Progenitor cell of endocrine pancreas (in vitro differentiated cells): ENCODE measurements at regions not wholly inside any gene's neighbourhood (a gene's known extent, or its start where the extent isn't known, plus 50 kb on each side); places are given as distances from the start of the nearest gene placed in this dataset.

Experiments
- DNase-seq: peaks from one replicate; pipeline ENCODE4 v3.0.0; 2021; ENCODE audit warnings: low spot score; ENCODE audit not compliant: unreplicated experiment
- H3K27ac Mint-ChIP-seq: 2 replicates; pipeline ENCODE4 v1.8.0; 2021; ENCODE audit warnings: mild to moderate bottlenecking, moderate library complexity, mixed read lengths
- H3K27me3 Mint-ChIP-seq: 2 replicates; pipeline ENCODE4 v1.8.0; 2021; ENCODE audit warnings: mixed read lengths
- H3K36me3 Mint-ChIP-seq: 2 replicates; pipeline ENCODE4 v1.8.0; 2022; ENCODE audit warnings: mixed read lengths; ENCODE audit not compliant: insufficient read depth
- H3K4me1 Mint-ChIP-seq: 2 replicates; pipeline ENCODE4 v1.8.0; 2021; ENCODE audit warnings: low read depth, mixed read lengths
- H3K4me3 Mint-ChIP-seq: 2 replicates; pipeline ENCODE4 v1.8.0; 2021; ENCODE audit warnings: low read depth, mild to moderate bottlenecking, moderate library complexity, mixed read lengths
- H3K9me3 Mint-ChIP-seq: 2 replicates; pipeline ENCODE4 v1.8.0; 2021; ENCODE audit warnings: low read depth, mixed read lengths
- CTCF ChIP-seq: fragments of 200-600 bp; sonication (generic); IDR thresholded peaks from one replicate; pipeline ENCODE4 v1.5.0; 2021; ENCODE audit warnings: antibody characterized with exemption, mild to moderate bottlenecking; ENCODE audit not compliant: unreplicated experiment

GRCh38 chr11:21625982-21626381 is 566.9 kb upstream of the ANO5 start:
- H3K9me3 Mint-ChIP-seq: no peaks in the 10 kb centered on the region
- no peak for DNase-seq
- H3K4me1 Mint-ChIP-seq: peaks cover 2% of the 10 kb centered on the region
- H3K27ac Mint-ChIP-seq: no peak overlapping the region
- no peaks in the 10 kb centered on the region for H3K27me3 Mint-ChIP-seq
- no peaks in the 10 kb centered on the region for H3K36me3 Mint-ChIP-seq
- TF ChIP-seq CTCF: no peak
- no peak overlapping the region for H3K4me3 Mint-ChIP-seq

DNA sequence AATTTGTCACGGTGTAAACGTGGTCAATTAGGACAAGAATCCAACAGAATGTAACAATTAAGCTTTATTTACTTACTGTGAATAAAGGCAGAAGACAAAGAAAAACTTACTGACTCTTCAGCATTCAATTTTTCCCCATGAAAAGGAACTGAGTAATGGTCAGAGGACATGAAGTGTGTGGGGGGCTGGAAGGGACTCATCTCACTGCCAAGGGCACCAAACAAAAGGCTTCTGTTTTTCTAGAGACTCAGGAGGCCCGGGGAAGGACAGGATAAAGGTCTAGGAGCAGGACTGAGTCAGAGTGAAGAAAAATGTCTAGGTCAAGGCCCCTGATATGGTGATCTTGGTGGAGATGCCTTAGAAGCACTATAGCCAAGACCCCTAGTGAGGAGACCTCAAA is 564.2 kb upstream of the ANO5 start:
- Mint-ChIP-seq H3K36me3 (no peaks in the 10 kb centered on the region), H3K27me3 (no peaks in the 10 kb centered on the region), H3K4me3 (no peak overlapping the region), H3K27ac (no peak overlapping the region), H3K4me1 (no peaks in the 10 kb centered on the region), H3K9me3 (no peaks in the 10 kb centered on the region)
- no peak for TF ChIP-seq CTCF
- no peak for DNase-seq

- TF ChIP-seq CTCF: no peak
- H3K4me1 Mint-ChIP-seq: no peaks in the 10 kb centered on the region
- H3K9me3 Mint-ChIP-seq: no peaks in the 10 kb centered on the region
- H3K27me3 Mint-ChIP-seq: no peaks in the 10 kb centered on the region
- H3K4me3 Mint-ChIP-seq: no peak overlapping the region
- H3K36me3 Mint-ChIP-seq: no peaks in the 10 kb centered on the region
- no peak for DNase-seq
- H3K27ac Mint-ChIP-seq: no peak overlapping the region
Observed at GRCh38 chr11:21630934-21631478, 561.9 kb upstream of the ANO5 start.

DNA sequence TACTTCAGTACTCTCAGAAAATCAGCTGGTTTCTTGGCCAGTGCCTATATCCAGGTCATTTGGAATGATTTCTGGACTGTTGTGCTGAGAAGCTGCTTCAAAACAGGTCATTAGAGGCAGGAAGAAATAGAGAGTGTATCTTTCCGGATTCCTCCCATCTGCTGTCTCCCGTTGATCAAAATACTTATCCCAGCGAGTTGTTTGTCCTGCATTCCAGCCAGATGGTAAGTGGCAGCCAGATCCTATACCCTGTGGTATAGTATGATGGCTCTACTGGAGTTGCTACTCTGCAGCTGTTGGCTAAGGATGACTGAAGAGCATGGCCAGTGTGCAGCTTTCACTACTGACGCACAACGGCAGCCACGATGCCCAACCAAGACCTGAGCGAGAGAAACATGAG is 560.9 kb upstream of the ANO5 start:
- Mint-ChIP-seq H3K27me3 (no peaks in the 10 kb centered on the region), H3K4me3 (no peak overlapping the region), H3K4me1 (no peaks in the 10 kb centered on the region), H3K36me3 (no peaks in the 10 kb centered on the region), H3K27ac (no peak overlapping the region), H3K9me3 (no peaks in the 10 kb centered on the region)
- no peak for DNase-seq
- TF ChIP-seq CTCF: no peak

DNA sequence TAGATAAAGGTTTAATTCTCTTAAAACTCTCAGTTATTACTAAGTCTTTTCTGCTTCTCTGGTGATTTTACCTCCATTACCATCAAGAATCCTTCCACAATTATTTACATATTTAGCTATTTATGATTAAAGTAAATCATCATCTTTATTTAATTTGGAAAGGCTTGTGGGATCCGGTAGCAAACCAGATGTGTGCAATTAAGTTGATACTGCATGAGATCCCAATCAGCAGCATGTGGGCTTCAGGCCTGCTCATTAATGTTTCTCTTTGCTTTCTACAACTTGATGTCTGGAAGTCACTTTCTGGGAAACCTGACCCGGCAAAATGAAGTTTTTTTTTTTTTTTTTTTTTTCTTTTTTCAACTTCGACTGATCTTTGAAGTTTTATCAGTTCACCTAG is 558.4 kb upstream of the ANO5 start:
- H3K36me3 Mint-ChIP-seq: no peaks in the 10 kb centered on the region
- no peak for DNase-seq
- H3K27me3 Mint-ChIP-seq: no peaks in the 10 kb centered on the region
- H3K4me3 Mint-ChIP-seq: no peak overlapping the region
- H3K27ac Mint-ChIP-seq: no peak overlapping the region
- no peak for TF ChIP-seq CTCF
- no peaks in the 10 kb centered on the region for H3K4me1 Mint-ChIP-seq
- H3K9me3 Mint-ChIP-seq: no peaks in the 10 kb centered on the region
